Lung (tissue), 11 donors: ENCODE measurements at regions not wholly inside any gene's neighbourhood (a gene's known extent, or its start where the extent isn't known, plus 50 kb on each side); places are given as distances from the start of the nearest gene placed in this dataset.

Source experiments
- ATAC-seq: fragments of 200-7000 bp; cut with Tn5 transposase; one replicate; pipeline ENCODE4 v1.9.1; 2020; ENCODE audit warnings: moderate number of reproducible peaks; ENCODE audit not compliant: insufficient read depth, low FRiP score
- DNase-seq, 3 donors: peaks; one replicate each; pipeline ENCODE4 v3.0.0-alpha.2; 2013 to 2017
- H3K27ac ChIP-seq, 2 donors: one replicate each; pipeline ENCODE4 v1.5.1; 2013; ENCODE audit warnings: mild to moderate bottlenecking in 2 of 2, moderate library complexity in 2 of 2, control low read depth in 1 of 2, inconsistent platforms in 1 of 2, low read depth in 1 of 2, low read length in 1 of 2
- H3K27me3 ChIP-seq, 3 donors: one replicate each; pipeline ENCODE4 v1.5.1; 2013; ENCODE audit warnings: low read length in 2 of 3; ENCODE audit not compliant: control insufficient read depth in 3 of 3, insufficient read depth in 3 of 3
- H3K36me3 ChIP-seq, 4 donors: one replicate each; pipeline ENCODE4 v1.5.1; 2013; ENCODE audit warnings: low read length in 4 of 4, mild to moderate bottlenecking in 1 of 4, moderate library complexity in 1 of 4; ENCODE audit not compliant: control insufficient read depth in 4 of 4, insufficient read depth in 4 of 4
- H3K4me1 ChIP-seq, 5 donors: one replicate each; pipeline ENCODE4 v1.5.1; 2013; ENCODE audit warnings: low read length in 5 of 5, mild to moderate bottlenecking in 2 of 5, moderate library complexity in 1 of 5; ENCODE audit not compliant: control insufficient read depth in 5 of 5, insufficient read depth in 5 of 5
- H3K4me3 ChIP-seq: one replicate; pipeline ENCODE4 v1.5.1; 2013; ENCODE audit warnings: mild to moderate bottlenecking, control low read depth, moderate library complexity
- H3K9ac ChIP-seq, 2 donors: one replicate each; pipeline ENCODE4 v1.5.1; 2013; ENCODE audit warnings: low read length in 2 of 2, control low read depth in 1 of 2; ENCODE audit not compliant: insufficient read depth in 1 of 2
- H3K9me3 ChIP-seq, 4 donors: one replicate each; pipeline ENCODE4 v1.5.1; 2013; ENCODE audit warnings: low read length in 3 of 4, mild to moderate bottlenecking in 1 of 4, moderate library complexity in 1 of 4; ENCODE audit not compliant: control insufficient read depth in 4 of 4, insufficient read depth in 3 of 4
- CTCF ChIP-seq: IDR thresholded peaks from 2 replicates; pipeline ENCODE4 v1.5.1; 2012; ENCODE audit warnings: mild to moderate bottlenecking; ENCODE audit errors: control extremely low read depth, extremely low read depth
- WGBS, 2 donors: extraction: QIAGEN DNeasy Blood & Tissue Kit; methylation state at CpG; one replicate each; pipeline ENCODE4 v1.1.7; 2013; 5-methylcytosine and 5-hydroxymethylcytosine counted together
- donor health status: control.
- donor health status: control.
- donor health status: Bipolar disorder and iron deficiency.
- donor health status: healthy.
- donor health status: DM: yes; HTN: yes; CAD: no.

DNA sequence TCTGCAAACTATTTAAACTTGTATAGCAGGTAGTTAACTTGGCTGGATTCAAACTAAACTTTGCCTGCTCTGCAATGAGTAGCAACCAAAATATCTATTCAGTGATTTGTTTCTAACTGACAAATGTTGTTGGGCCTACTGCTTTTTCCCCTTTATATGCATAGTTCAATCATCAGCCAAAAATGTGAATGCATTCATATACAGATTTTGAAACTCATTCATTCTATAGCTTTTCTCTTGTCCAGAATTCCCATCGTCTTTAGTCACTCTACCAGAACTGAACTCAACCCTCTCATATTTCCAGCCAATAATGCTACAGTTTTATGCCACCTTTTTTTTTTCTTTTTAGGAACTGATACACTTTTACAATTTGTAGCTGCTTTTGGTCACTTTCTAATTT is 599.8 kb downstream of the RPL10L start:
- TF ChIP-seq CTCF = no peak
- DNase-seq = no peak
- 77 to 91% methylated on average over 1 of the region's 1 CpG for WGBS, 2 donors
- Histone ChIP-seq H3K27me3 (no peaks in the 10 kb centered on the region), H3K4me3 (no peak overlapping the region), H3K27ac (no peak overlapping the region), H3K4me1 (no peaks in the 10 kb centered on the region), H3K36me3 (no peaks in the 10 kb centered on the region), H3K9me3 (peaks cover 0 to 7% (median 0%) of the 10 kb centered on the region in 4 donors), H3K9ac (no peak overlapping the region)
- no peak for ATAC-seq

DNA sequence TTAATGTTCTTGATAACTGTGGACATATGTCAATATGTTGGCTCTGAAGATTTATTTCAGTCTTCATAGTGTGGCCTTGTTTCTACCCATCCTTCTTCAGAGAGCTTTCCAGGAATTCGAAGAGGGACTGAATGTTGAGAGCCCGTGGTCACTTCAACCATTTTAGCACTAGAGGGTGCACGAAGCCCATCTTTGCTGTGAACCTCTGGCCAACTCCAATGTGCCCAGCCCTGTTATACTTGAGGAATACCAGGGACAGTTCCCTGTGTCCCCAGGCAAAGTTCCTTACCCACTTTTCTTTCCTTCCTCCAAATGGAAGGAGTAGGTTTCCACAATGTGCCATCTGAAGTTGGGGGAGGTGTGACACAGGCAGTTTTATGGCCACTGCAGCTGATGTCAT is 603.5 kb downstream of the RPL10L start:
- WGBS, 2 donors = 55 to 63% methylated on average over 3 of the region's 3 CpGs
- no peaks in the 10 kb centered on the region for H3K36me3 ChIP-seq
- DNase-seq (peak in 2 of 3 donors; percentile 4), ATAC-seq (no peak)
- no peak overlapping the region for H3K9ac ChIP-seq
- no peak overlapping the region for H3K27ac ChIP-seq
- H3K4me3 ChIP-seq = no peak overlapping the region
- H3K27me3 ChIP-seq = no peaks in the 10 kb centered on the region
- H3K9me3 ChIP-seq = peaks cover 0 to 7% (median 0%) of the 10 kb centered on the region in 4 donors
- H3K4me1 ChIP-seq = no peaks in the 10 kb centered on the region
- no peak for TF ChIP-seq CTCF

GRCh38 chr14:46036099-46036498 is 615.5 kb downstream of the RPL10L start:
- Histone ChIP-seq H3K4me3 (no peak overlapping the region), H3K9me3 (no peaks in the 10 kb centered on the region), H3K27ac (no peak overlapping the region), H3K27me3 (no peaks in the 10 kb centered on the region), H3K9ac (no peak overlapping the region), H3K36me3 (no peaks in the 10 kb centered on the region), H3K4me1 (no peaks in the 10 kb centered on the region)
- 82 to 92% methylated on average over 4 of the region's 4 CpGs for WGBS, 2 donors
- DNase-seq (no peak), ATAC-seq (no peak)
- TF ChIP-seq CTCF = no peak

- Histone ChIP-seq H3K27ac (no peak overlapping the region), H3K4me1 (no peaks in the 10 kb centered on the region), H3K9me3 (no peaks in the 10 kb centered on the region), H3K9ac (no peak overlapping the region), H3K4me3 (no peak overlapping the region), H3K27me3 (no peaks in the 10 kb centered on the region), H3K36me3 (no peaks in the 10 kb centered on the region)
- ATAC-seq (no peak), DNase-seq (no peak)
- WGBS, 2 donors = 61 to 70% methylated on average over 3 of the region's 3 CpGs
- no peak for TF ChIP-seq CTCF
Observed at GRCh38 chr14:46034305-46034704, 617.3 kb downstream of the RPL10L start.
